ENCODE measurements at regions not wholly inside any gene's neighbourhood (a gene's known extent, or its start where the extent isn't known, plus 50 kb on each side); places are given as distances from the start of the nearest gene placed in this dataset.
"Not testable (repeated sequence)": the region's sequence is repeated elsewhere in the genome, so short reads cannot be mapped to it uniquely, and the experiment has no call there.

DNA sequence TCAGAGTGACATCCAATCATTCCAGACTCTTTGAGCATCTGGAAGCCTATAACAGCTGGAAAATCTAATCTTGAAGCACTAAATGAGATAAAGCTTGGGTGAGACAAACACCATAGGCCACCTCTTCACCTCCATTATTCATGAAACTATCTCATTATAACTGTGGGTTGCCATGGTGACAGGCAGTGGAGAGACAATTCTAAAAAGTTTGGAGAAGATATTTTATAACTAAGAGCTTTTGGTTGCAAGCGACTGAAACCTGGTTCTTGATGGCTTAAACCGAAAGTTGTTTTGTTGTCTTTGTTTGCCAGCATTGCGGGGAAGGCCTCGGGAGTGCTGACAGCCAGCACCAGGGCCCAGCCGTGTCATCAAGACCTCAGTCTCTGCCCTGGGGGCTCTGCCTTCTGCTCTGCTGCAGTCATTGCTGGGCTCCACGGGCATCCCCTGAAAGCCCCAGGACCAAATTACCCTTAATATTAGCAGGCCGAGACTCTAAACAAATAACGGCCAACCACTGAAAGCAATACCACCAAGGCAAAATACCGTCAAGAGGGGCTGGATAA, 353.6 kb upstream of the SFSWAP start:
- no peaks in the 10 kb centered on the region for H3K36me3 ChIP-seq (ENCODE audit: insufficient read depth, low read length)
- no peak overlapping the region for H3K27ac ChIP-seq (ENCODE audit: low read depth, low read length)
- H3K4me3 ChIP-seq (ENCODE audit: low read depth in 1 of 2, low read length in 2 of 2): no peak overlapping the region
- H3K9ac ChIP-seq (ENCODE audit: low read length): no peak overlapping the region
- H3K9me3 ChIP-seq (ENCODE audit: low read length): no peaks in the 10 kb centered on the region
- no peaks in the 10 kb centered on the region for H3K4me1 ChIP-seq (ENCODE audit: insufficient read depth, low read length)
- H3K27me3 ChIP-seq (ENCODE audit: control insufficient read depth in 1 of 2, insufficient read depth in 2 of 2, low read length in 2 of 2): no peaks in the 10 kb centered on the region

DNA sequence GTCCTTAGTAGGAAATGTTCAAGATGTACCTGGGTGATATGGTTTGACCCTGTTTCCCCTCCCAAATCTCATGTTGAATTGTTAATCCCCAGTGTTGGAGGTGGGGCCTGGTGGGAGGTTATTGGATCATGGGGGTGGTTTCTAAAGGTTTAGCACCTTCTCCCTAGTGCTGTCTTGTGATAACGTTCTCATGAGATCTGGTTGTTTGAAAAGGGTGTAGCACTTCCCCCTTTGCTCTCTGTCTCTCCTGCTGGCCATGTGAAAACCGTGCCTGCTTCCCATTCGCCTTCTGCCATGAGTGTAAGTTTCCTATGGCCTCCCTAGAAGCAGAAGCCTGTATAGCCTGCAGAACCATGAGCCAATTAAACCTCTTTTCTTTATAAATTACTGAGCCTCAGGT, 353.0 kb upstream of the SFSWAP start:
- Histone ChIP-seq H3K9me3 (ENCODE audit: low read length) (no peaks in the 10 kb centered on the region), H3K4me1 (ENCODE audit: insufficient read depth, low read length) (no peaks in the 10 kb centered on the region), H3K36me3 (ENCODE audit: insufficient read depth, low read length) (no peaks in the 10 kb centered on the region), H3K9ac (ENCODE audit: low read length) (no peak overlapping the region), H3K27me3 (ENCODE audit: control insufficient read depth in 1 of 2, insufficient read depth in 2 of 2, low read length in 2 of 2) (no peaks in the 10 kb centered on the region), H3K27ac (ENCODE audit: low read depth, low read length) (no peak overlapping the region), H3K4me3 (ENCODE audit: low read depth in 1 of 2, low read length in 2 of 2) (no peak overlapping the region)

DNA sequence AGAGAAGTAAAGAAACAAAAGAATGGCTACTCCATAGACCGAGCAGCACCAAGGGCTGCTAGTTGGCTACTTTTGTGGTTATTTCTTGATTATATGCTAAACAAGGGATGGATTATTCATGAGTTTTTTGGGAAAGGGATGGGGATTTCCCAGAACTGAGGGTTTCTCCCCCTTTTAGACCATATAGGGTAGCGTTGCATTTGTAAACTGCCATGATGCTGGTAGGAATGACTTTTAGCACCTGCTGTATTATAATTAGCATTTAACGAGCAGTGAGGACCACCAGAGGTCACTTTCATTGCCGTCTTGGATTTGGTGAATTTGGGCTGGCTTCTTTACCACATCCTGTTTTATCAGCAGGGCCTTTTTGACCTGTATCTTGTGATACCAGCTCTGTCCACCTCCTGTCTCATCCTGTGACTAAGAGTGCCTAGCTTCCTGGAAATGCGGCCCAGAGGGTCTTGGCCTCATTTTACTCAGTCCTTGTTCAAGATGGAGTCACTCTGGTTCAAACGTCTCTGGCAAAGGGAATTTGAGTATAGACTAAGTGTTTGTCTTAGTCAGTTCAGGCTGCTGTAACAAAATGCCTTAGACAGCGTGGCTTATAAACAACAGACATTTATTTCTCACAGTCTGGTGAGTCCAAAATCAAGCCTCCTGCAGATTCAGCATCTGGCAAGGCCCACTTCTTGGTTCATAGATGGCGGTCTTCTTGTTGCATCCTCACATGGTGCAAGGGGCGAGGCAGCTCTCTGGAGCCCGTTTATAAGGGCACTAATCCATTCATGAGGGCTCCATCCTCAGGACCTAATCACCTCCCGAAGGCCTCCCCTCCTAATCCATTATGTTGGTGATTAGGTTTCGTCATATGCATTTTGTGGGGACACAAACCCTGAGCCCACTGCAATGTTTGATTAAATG, 348.3 kb upstream of the SFSWAP start:
- no peaks in the 10 kb centered on the region for H3K36me3 ChIP-seq (ENCODE audit: insufficient read depth, low read length)
- H3K4me3 ChIP-seq (ENCODE audit: low read depth in 1 of 2, low read length in 2 of 2): no peak overlapping the region
- H3K27me3 ChIP-seq (ENCODE audit: control insufficient read depth in 1 of 2, insufficient read depth in 2 of 2, low read length in 2 of 2): peaks cover 0 to 5% of the 10 kb centered on the region in 2 donors
- H3K9ac ChIP-seq (ENCODE audit: low read length): no peak overlapping the region
- H3K9me3 ChIP-seq (ENCODE audit: low read length): no peaks in the 10 kb centered on the region
- H3K27ac ChIP-seq (ENCODE audit: low read depth, low read length): no peak overlapping the region
- no peaks in the 10 kb centered on the region for H3K4me1 ChIP-seq (ENCODE audit: insufficient read depth, low read length)

DNA sequence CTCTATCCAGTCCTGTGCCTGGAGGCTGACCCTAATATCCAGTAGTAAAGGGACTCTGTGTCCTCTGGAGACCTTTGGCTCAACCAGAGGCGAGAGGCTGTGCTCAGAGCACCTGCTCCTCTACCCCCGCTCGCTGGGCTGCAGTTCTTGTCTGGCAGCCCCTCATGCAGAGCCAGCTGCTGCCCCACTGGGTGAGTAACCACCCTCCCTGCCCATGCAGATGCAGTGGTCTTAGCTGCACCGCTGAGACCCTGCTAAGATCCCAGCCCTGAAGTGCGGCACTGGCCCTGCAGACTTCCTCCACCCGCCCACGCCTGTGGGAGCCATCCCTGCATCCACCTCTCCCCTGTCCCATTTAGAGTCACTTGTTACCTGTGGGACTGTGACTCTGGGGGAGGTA, 347.5 kb upstream of the SFSWAP start:
- Histone ChIP-seq H3K9me3 (ENCODE audit: low read length) (no peaks in the 10 kb centered on the region), H3K27ac (ENCODE audit: low read depth, low read length) (no peak overlapping the region), H3K27me3 (ENCODE audit: control insufficient read depth in 1 of 2, insufficient read depth in 2 of 2, low read length in 2 of 2) (peaks cover 0 to 5% of the 10 kb centered on the region in 2 donors), H3K4me1 (ENCODE audit: insufficient read depth, low read length) (no peaks in the 10 kb centered on the region), H3K36me3 (ENCODE audit: insufficient read depth, low read length) (no peaks in the 10 kb centered on the region), H3K4me3 (ENCODE audit: low read depth in 1 of 2, low read length in 2 of 2) (no peak overlapping the region), H3K9ac (ENCODE audit: low read length) (no peak overlapping the region)

DNA sequence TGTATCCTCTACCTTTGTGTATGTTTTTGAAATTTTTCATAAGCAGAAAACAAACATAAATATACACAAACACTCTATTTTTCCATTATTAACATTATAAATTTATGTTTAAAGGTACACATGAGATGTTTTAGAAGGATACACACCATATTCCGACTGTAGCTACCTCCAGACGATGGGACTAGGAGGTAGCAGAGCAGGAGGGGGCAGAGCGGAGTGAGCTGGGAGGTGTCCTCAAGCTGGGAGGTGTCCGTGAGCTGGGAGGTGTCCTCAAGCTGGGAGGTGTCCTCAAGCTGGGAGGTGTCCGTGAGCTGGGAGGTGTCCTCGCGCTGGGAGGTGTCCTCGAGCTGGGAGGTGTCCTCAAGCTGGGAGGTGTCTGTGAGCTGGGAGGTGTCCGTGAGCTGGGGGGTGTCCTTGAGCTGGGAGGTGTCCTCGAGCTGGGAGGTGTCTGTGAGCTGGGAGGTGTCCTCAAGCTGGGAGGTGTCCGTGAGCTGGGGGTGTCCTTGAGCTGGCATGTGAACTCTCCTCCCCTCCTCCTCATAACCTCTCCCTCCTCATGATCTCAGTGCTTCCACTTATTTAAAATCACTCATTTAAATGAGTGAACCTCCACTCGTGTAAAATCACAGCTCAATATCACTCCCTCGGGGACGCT, 346.9 kb upstream of the SFSWAP start:
- Histone ChIP-seq H3K9me3 (ENCODE audit: low read length) (no peaks in the 10 kb centered on the region), H3K4me3 (ENCODE audit: low read depth in 1 of 2, low read length in 2 of 2) (no peak overlapping the region), H3K27me3 (ENCODE audit: control insufficient read depth in 1 of 2, insufficient read depth in 2 of 2, low read length in 2 of 2) (peaks cover 0 to 5% of the 10 kb centered on the region in 2 donors), H3K27ac (ENCODE audit: low read depth, low read length) (no peak overlapping the region), H3K36me3 (ENCODE audit: insufficient read depth, low read length) (no peaks in the 10 kb centered on the region), H3K4me1 (ENCODE audit: insufficient read depth, low read length) (no peaks in the 10 kb centered on the region), H3K9ac (ENCODE audit: low read length) (no peak overlapping the region)

DNA sequence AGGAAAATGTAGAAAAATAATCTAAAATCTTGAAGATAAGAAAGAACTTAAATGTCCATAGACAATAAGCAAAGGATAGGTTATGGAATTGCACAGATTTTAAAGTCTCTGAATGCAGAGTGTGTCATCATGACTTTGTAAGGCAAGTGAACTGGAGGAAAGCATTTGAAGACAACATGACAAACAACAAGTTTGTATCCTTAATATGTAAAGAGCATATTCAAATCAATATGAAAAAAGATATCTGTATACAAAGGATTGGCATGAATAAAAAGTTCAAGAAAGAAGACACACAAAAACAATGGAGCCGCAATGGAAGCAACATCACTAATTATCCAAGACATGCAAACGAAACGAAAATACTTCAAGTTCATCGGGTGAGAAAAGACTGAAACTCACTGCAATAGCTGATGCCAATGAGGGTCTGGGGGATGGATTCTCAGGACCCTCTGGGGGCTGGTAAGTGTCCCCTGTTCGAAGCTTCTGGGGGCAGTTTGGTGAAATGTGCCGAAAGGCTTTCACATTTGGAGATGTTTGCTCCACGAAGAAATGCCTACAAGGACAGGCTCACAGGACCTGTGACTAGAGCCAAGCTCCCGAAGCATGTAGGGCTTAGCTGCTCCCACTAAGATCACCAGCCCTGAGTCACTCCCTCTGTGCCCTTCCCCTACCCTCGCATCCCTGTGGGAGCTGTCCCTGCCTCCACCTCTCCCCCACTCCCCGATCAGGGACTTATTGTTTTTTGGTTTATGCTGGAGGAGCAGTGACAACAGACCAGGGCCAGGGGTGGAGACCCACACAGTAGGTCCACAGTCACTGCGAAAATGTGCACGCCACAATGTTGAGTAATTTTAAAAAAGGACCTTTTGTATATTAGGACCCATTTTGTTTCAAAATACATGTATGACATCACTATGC, 345.7 kb upstream of the SFSWAP start:
- Histone ChIP-seq H3K27me3 (ENCODE audit: control insufficient read depth in 1 of 2, insufficient read depth in 2 of 2, low read length in 2 of 2) (peaks cover 0 to 5% of the 10 kb centered on the region in 2 donors), H3K9me3 (ENCODE audit: low read length) (no peaks in the 10 kb centered on the region), H3K9ac (ENCODE audit: low read length) (no peak overlapping the region), H3K27ac (ENCODE audit: low read depth, low read length) (no peak overlapping the region), H3K4me1 (ENCODE audit: insufficient read depth, low read length) (no peaks in the 10 kb centered on the region), H3K36me3 (ENCODE audit: insufficient read depth, low read length) (no peaks in the 10 kb centered on the region), H3K4me3 (ENCODE audit: low read depth in 1 of 2, low read length in 2 of 2) (no peak overlapping the region)

DNA sequence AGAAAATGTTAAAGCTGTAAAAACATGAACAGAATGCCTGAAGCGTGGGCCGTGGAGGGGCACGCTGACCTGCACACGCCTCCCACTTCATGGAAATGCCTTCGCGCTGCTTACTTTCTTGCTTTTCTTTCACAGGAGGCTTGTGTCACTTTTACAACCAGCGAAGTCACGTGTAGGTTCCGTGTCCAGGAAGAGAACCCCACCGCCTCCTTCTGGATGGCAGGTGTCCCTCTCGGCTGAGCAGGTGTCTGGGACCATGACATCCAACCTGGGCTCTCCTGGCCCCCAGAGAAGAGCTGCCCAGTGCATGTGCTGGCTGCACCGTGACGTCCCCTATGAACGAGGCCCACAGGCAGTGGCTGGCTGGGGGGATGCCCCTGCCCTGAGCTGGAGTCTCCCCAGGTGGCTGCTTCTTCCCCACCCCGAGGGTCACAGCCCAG, 345.0 kb upstream of the SFSWAP start:
- Histone ChIP-seq H3K27ac (ENCODE audit: low read depth, low read length) (no peak overlapping the region), H3K27me3 (ENCODE audit: control insufficient read depth in 1 of 2, insufficient read depth in 2 of 2, low read length in 2 of 2) (peaks cover 0 to 5% of the 10 kb centered on the region in 2 donors), H3K36me3 (ENCODE audit: insufficient read depth, low read length) (no peaks in the 10 kb centered on the region), H3K4me1 (ENCODE audit: insufficient read depth, low read length) (no peaks in the 10 kb centered on the region), H3K4me3 (ENCODE audit: low read depth in 1 of 2, low read length in 2 of 2) (no peak overlapping the region), H3K9ac (ENCODE audit: low read length) (no peak overlapping the region), H3K9me3 (ENCODE audit: low read length) (no peaks in the 10 kb centered on the region)

DNA sequence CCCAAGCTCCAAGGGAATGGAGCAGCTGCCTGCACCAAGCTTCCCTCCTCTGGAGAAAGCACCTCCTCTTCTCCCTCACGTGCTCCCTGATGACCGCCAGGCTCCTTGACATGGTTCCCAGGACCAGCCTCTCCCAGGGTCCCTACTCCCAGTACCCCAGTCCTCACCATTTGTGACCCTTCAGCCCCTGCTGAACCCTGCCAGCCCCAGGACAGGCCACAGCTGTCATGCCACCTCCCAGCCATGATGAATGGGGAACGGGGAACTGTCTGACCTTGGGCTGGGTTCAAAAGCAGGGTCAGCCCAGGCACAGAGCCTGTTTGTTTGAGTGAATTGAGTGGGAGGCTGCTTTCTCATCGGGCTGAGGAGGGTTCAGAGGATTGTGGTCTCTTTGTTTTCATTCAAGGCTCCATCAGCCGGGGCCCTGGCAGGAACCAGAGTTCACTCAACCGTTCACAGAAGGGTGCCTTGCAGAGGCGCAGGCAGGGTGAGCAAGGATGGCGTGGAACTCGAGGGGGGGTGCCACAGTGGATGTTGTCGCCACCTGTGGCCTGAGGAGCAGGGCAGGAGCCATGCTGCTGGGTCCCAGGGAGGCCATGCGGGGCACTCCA, 344.5 kb upstream of the SFSWAP start:
- peaks cover 0 to 5% of the 10 kb centered on the region in 2 donors for H3K27me3 ChIP-seq (ENCODE audit: control insufficient read depth in 1 of 2, insufficient read depth in 2 of 2, low read length in 2 of 2)
- H3K27ac ChIP-seq (ENCODE audit: low read depth, low read length): no peak overlapping the region
- no peak overlapping the region for H3K9ac ChIP-seq (ENCODE audit: low read length)
- no peaks in the 10 kb centered on the region for H3K9me3 ChIP-seq (ENCODE audit: low read length)
- no peaks in the 10 kb centered on the region for H3K36me3 ChIP-seq (ENCODE audit: insufficient read depth, low read length)
- no peak overlapping the region for H3K4me3 ChIP-seq (ENCODE audit: low read depth in 1 of 2, low read length in 2 of 2)
- H3K4me1 ChIP-seq (ENCODE audit: insufficient read depth, low read length): no peaks in the 10 kb centered on the region

DNA sequence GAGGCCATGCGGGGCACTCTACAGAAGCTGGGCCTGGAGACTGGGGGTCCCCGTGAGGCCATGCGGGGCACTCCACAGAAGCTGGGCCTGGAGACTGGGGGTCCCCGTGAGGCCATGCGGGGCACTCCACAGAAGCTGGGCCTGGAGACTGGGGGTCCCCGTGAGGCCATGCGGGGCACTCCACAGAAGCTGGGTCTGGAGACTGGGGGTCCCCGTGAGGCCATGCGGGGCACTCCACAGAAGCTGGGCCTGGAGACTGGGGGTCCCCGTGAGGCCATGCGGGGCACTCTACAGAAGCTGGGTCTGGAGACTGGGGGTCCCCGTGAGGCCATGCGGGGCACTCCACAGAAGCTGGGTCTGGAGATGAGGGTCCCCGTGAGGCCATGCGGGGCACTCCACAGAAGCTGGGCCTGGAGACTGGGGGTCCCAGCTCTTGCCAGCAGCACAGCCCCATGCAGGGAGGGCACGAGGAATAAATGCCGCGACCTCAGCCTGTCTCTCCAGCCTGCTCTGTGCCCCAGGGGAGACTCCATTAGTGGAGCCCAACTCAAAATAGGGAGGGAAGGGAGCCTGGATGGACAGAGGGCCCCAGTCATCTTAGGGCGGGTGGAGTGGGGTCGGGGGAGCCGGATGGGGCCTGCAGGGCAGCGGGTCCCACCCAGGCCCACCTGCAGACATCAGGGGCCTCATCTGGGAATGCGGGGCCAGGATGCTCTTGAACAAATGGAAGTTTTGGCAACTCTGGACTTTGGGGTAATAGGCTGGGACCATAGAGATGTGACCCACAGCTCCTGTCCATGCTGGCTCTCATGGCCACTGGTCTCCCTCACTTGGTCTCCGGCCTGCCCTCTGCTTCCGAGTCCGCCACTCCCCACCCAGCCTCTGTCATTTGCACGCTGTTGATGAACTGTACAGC, 343.6 kb upstream of the SFSWAP start:
- not testable (repeated sequence) for H3K9me3 ChIP-seq (ENCODE audit: low read length); H3K4me3 ChIP-seq (ENCODE audit: low read depth in 1 of 2, low read length in 2 of 2); H3K27ac ChIP-seq (ENCODE audit: low read depth, low read length); H3K4me1 ChIP-seq (ENCODE audit: insufficient read depth, low read length); H3K27me3 ChIP-seq (ENCODE audit: control insufficient read depth in 1 of 2, insufficient read depth in 2 of 2, low read length in 2 of 2); H3K36me3 ChIP-seq (ENCODE audit: insufficient read depth, low read length); H3K9ac ChIP-seq (ENCODE audit: low read length)

All from muscle layer of colon (tissue), 2 donors.